ENCODE measurements at regions not wholly inside any gene's neighbourhood (a gene's known extent, or its start where the extent isn't known, plus 50 kb on each side); places are given as distances from the start of the nearest gene placed in this dataset.

GRCh38 chr2:30336978-30337841 lies 105.9 kb downstream of the LBH start:
- ATAC-seq (no peak), DNase-seq (ENCODE audit: low spot score) (no peak)
- intact Hi-C loops (cut with DNase I) = no loop called here

- intact Hi-C loops (cut with DNase I) = no loop called here
- DNase-seq (ENCODE audit: low spot score) (no peak), ATAC-seq (no peak)
Measured at GRCh38 chr2:30338475-30338874, 107.1 kb downstream of the LBH start.

GRCh38 chr2:30339071-30339470 lies 107.7 kb downstream of the LBH start:
- DNase-seq (ENCODE audit: low spot score) = no peak
- intact Hi-C loops (cut with DNase I) = no loop called here
- ATAC-seq = no peak

DNA sequence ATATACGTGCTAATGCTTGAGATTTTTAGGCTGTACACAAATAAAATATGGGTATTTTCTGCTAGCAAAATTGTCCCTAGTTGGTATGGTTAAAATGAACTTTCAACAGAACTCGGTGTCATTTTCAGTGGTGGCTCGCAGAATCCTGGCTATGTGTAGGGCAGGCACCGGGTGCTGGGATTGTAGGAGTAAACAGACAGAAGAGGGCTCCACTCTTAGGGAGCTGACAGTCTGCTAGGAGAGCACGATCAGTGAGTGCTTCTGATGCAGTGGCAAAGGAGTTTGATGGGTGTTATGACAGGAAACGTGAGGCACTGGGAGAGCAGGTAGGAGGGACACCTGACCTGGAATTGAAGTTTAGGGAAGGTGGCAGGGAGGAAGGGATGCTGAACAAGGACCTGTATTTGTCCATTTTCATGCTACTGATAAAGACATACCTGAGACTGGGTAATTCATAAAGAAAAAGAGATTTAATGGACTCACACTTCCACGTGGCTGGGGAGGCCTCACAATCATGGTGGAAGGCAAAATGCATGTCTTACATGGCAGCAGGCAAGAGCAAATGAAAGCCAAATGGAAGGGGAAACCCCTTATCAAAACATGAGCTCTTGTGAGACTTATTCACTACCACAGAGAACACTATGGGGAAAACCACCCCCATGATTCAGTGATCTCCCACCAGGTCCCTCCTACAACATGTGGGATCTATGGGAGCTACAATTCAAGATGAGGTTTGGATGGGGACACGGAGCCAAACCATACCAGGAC lies 105.4 kb upstream of the LCLAT1 start:
- no peak for ATAC-seq
- intact Hi-C loops (cut with DNase I) = no loop called here
- no peak for DNase-seq (ENCODE audit: low spot score)

GRCh38 chr2:30346471-30347169 lies 100.4 kb upstream of the LCLAT1 start:
- DNase-seq (ENCODE audit: low spot score) = peak; percentile 68
- ATAC-seq = peak; percentile 94
- intact Hi-C loops (cut with DNase I) = no loop called here

GRCh38 chr2:30348825-30349224 lies 98.2 kb upstream of the LCLAT1 start:
- DNase-seq (ENCODE audit: low spot score) (no peak), ATAC-seq (no peak)
- intact Hi-C loops (cut with DNase I) = no loop called here

DNA sequence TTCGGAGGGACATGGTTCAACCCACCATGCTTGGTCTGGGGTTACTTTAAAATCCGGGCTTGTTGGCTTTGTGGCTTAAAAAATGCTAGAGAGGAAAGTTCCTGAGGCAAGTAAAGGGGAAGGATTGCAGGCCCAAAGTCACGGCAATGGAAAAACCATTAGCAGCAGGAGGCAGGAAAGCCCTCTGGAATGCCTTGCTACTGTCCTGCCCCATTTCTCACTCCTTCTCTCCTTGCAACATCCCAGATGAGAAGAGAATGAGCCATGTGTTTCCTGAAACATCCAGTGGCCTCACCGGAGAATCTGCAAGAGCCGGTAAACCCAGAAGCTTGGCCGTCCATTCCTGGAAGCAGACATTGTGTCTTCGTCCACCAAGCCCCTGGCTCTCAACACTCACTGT lies 97.4 kb upstream of the LCLAT1 start:
- DNase-seq (ENCODE audit: low spot score) (no peak), ATAC-seq (no peak)
- intact Hi-C loops (cut with DNase I) = no loop called here

DNA sequence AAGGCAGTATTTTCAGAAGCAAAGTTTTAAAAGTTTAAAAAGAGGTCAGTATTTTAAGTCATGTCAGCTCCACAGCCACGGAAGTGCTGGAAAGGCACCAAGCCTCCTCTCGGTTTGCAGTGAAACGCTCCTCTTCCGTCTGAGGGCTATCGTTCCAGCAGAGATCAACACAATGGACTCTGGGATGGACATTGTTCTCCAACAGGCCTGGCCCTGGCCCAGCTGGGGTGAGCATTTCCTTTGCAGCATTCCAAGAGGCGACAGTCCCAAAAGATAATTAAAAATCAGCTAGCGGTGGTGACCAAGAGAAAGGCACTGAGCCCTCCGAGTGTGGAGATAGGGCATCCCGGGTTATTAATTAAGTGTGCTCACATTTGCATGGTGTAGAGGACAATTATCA lies 95.9 kb upstream of the LCLAT1 start:
- DNase-seq (ENCODE audit: low spot score) (no peak), ATAC-seq (no peak)
- intact Hi-C loops (cut with DNase I) = no loop called here

GRCh38 chr2:30351949-30352348 lies 95.1 kb upstream of the LCLAT1 start:
- intact Hi-C loops (cut with DNase I) = no loop called here
- DNase-seq (ENCODE audit: low spot score) (no peak), ATAC-seq (no peak)

DNA sequence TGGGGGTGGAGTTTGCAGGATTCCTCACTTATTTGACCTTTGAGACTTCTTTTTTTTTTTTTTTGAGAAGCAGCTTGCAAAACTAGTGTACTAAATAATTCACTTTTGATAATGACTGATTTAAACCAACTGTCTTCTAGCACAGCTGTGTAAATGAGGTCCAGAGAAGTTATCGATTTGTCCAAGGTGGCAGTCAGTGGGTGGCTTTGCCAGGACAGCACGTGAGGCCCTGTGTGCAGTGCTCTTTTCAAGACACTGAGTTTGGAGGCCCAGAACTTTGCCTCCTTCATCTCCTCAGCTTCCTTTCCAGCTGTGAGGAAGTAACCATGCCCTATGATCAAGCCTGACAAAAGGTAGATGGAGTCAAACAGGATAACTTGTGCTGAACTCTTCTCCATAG lies 92.9 kb upstream of the LCLAT1 start:
- ATAC-seq = no peak
- intact Hi-C loops (cut with DNase I) = no loop called here
- DNase-seq (ENCODE audit: low spot score) = no peak

DNA sequence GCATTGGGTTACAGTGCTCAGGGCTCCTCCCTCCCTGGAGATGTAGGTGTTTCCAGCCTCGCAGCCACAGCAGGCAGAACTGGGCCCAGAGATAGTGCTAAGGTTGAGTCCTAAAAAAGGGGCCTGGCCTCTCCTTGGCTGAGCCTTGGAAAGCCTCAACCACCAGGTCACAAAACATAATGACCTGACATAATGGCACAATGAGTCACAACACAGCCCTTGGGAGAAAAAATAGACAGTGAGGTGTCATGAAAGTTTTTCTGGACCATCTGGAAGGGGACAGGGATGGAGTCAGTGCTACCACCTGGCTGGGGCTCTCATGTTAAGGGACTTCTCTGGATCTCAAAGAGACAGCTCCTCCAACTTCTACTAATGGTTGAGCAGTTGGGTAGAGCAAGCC lies 92.4 kb upstream of the LCLAT1 start:
- DNase-seq (ENCODE audit: low spot score) = no peak
- intact Hi-C loops (cut with DNase I) = no loop called here
- no peak for ATAC-seq

- no peak for DNase-seq (ENCODE audit: low spot score)
- no peak for ATAC-seq
- intact Hi-C loops (cut with DNase I) = no loop called here
Measured at GRCh38 chr2:30355306-30355705, 91.7 kb upstream of the LCLAT1 start.

- intact Hi-C loops (cut with DNase I) = no loop called here
- DNase-seq (ENCODE audit: low spot score) = no peak
- no peak for ATAC-seq
Measured at GRCh38 chr2:30356071-30356470, 91.0 kb upstream of the LCLAT1 start.

DNA sequence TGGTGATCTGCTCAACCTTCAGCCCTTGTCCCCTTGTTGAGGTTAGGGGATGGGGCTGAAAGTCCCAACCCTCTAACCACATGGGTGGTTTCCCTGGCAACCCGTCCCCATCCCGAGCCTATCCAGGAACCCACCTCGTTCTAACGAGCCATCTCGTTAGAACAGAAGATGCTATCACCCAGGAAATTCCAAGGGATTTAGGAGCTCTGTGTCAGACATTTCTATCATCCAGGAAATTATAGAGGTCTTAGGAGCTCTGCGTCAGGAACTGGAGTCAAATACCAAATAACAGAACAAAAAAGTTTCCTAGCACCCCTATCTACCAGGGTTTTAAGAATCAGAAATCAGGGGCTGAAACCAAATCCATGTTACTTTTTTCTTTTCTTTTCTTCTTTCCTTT lies 90.3 kb upstream of the LCLAT1 start:
- ATAC-seq = no peak
- no peak for DNase-seq (ENCODE audit: low spot score)
- intact Hi-C loops (cut with DNase I) = no loop called here

- intact Hi-C loops (cut with DNase I) = no loop called here
- ATAC-seq (no peak), DNase-seq (ENCODE audit: low spot score) (no peak)
Measured at GRCh38 chr2:30358351-30358750, 88.7 kb upstream of the LCLAT1 start.

DNA sequence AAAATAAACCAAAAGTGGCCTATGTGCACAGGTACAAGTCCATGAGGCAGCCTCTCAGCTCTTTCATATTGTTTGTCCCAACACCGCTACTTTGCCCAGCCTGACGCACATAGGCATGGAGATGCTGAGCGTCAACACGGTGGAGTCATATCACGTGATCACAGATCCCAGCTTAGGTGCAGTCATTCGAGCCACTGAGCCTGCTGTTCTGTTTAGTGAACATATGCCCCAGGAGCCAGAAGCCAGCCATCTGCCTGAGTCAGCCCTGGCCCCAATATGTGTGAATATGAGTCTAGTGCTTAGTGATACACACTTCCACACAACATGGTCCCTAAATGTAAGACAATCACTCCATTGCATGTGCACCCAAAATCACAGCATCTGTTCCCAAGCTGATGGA lies 88.2 kb upstream of the LCLAT1 start:
- no peak for DNase-seq (ENCODE audit: low spot score)
- ATAC-seq = no peak
- intact Hi-C loops (cut with DNase I) = no loop called here

DNA sequence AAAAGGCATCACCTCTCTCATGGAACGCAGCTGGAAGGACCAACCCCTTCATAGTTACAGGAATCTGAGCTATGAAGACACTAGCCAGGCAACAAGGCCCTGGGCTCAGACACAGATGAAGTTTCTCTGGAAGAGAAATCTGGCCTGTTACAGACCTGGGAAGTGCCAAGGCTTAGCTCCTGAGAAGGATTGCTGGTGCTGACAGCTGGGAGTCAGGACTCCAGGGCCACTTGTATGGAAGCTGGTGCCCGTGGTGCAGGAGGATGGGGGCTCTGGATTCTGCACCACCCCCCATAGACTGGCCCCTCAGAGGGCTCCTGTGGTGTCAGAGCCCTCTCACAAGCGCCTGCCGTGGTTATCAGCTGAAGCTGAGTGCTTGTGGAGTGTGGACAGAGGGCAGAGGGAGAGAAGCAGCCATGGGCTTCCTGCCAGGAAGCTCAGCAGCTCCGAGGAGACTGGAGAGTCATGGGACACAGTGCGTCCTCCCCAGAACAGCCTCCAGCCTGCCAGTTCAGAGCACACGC lies 87.3 kb upstream of the LCLAT1 start:
- ATAC-seq (peak; percentile 69), DNase-seq (ENCODE audit: low spot score) (no peak)
- intact Hi-C loops (cut with DNase I) = no loop called here

DNA sequence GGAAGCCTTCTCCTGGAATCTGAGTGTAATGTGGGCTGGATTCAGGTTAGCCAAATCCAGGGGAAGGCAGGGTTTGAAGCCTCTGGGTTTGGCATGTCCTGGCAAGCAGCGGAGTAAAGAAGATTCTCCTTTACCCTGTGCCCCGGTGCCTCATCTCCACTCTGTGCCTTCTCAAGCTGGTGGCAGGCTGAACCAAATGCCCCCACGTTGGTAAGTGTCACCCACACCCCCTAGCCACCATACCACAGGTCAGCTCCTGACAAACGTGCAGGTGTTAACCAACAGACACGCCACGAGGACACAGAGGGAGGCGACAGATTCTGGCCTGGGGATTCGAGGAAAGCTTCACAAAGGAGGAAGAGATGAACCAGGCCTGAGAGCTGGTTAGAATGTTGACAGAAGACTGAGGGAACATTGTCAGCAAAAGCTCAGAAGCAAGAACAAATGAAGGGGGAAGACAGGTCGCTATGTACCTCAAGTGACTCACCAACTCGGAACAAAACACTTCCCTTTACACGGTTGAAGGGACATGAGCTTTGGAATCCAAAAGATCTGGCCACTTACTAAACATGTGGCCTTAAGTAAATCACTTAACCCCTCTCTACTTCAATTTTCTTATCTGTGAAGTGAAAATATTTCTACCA lies 85.2 kb upstream of the LCLAT1 start:
- ATAC-seq = no peak
- intact Hi-C loops (cut with DNase I) = no loop called here
- no peak for DNase-seq (ENCODE audit: low spot score)

DNA sequence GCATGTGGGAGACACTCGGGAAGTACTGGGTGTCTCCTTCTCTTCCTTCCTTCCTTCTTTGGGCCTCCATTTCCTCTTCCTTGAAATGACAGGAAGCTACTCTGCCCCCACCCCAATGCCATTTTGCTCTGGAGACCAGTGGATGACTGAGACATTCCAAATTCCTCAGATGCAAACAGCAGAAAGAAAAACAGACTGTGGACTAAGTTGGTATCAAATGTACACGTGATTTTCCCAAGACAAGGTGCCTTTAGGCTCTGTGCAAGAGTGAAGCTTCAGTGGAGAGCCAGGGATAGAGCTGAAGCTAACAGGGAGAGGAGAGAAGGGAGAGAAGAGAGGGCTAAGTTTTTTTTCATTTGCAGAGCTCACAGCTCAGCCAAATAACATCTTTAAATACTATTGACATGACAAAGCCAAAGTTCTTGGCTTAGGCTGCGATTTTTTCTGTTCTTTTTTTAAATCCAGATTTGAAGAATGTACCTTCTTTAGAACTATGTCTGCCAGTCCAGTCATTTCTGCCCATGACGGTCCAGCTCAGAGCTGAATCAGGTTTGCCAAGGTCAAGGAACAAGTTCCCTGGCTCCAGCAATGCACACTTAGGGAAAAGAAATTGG lies 84.5 kb upstream of the LCLAT1 start:
- intact Hi-C loops (cut with DNase I) = no loop called here
- ATAC-seq = no peak
- DNase-seq (ENCODE audit: low spot score) = no peak
